Stomach (tissue), 4 donors: ENCODE measurements at regions not wholly inside any gene's neighbourhood (a gene's known extent, or its start where the extent isn't known, plus 50 kb on each side); places are given as distances from the start of the nearest gene placed in this dataset.

Experiments used
- EP300 ChIP-seq: sonication (generic); formaldehyde crosslinking; IDR thresholded peaks from one replicate; pipeline ENCODE4 v1.6.1; 2017; ENCODE audit warnings: antibody characterized with exemption
- POLR2A ChIP-seq, 4 donors: fragments of 450-650 bp; IDR thresholded peaks; one replicate each; pipeline ENCODE4 v1.6.1; 2016; ENCODE audit warnings: antibody characterized with exemption in 4 of 4, control low read depth in 2 of 4, mild to moderate bottlenecking in 1 of 4, moderate library complexity in 1 of 4
- TF ChIP-seq, protein P1 (sequence below), 7 experiments: fragments of 450-650 bp in 4 of 7; fragments of 200-600 bp in 3 of 7; sonication (generic) in 3 of 7; IDR thresholded peaks; one replicate each; pipeline ENCODE4 v1.5.1; 2016 to 2019; ENCODE audit warnings: antibody characterized with exemption in 7 of 7, control low read depth in 2 of 7, mild to moderate bottlenecking in 1 of 7

DNA sequence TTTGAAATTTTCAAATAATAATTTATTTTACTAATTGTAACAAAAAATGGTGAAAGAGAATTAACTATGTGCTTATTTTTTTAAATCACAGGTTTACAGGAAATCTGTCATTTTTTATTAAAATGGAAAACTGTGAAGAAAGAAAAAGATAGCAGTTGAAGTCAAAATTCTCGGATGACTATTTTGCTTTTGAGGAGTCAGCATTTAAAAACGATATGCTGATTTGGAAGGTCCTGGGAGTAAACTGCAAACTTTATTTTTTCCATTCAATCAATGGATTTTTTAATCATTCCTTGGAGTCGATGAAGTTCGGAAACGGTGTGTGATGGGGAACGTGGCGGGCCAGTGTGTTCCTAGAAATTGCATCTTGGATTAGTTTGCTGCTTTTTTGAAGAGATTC lies 258.9 kb upstream of the NAV3 start:
- no peak for TF ChIP-seq EP300
- TF ChIP-seq POLR2A (IDR thresholded peaks at IDR 0.05) = no peak
- TF ChIP-seq, protein P1, sequence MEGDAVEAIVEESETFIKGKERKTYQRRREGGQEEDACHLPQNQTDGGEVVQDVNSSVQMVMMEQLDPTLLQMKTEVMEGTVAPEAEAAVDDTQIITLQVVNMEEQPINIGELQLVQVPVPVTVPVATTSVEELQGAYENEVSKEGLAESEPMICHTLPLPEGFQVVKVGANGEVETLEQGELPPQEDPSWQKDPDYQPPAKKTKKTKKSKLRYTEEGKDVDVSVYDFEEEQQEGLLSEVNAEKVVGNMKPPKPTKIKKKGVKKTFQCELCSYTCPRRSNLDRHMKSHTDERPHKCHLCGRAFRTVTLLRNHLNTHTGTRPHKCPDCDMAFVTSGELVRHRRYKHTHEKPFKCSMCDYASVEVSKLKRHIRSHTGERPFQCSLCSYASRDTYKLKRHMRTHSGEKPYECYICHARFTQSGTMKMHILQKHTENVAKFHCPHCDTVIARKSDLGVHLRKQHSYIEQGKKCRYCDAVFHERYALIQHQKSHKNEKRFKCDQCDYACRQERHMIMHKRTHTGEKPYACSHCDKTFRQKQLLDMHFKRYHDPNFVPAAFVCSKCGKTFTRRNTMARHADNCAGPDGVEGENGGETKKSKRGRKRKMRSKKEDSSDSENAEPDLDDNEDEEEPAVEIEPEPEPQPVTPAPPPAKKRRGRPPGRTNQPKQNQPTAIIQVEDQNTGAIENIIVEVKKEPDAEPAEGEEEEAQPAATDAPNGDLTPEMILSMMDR (IDR thresholded peaks at IDR 0.05) = no peak
